Stimulated activated CD4-positive, alpha-beta T cell treated with anti-CD3 and anti-CD28 coated beads, Interleukin-15, amount 100 ng/mL, for 24 hours (primary cell): ENCODE measurements at regions not wholly inside any gene's neighbourhood (a gene's known extent, or its start where the extent isn't known, plus 50 kb on each side); places are given as distances from the start of the nearest gene placed in this dataset.
"Not testable (repeated sequence)": the region's sequence is repeated elsewhere in the genome, so short reads cannot be mapped to it uniquely, and the experiment has no call there.

ENCODE experiments used
- DNase-seq: peaks from one replicate; pipeline ENCODE4 v3.0.0-alpha.2; 2020

GRCh38 chr2:186306754-186307153 lies 179.3 kb upstream of the ZC3H15 start:
- no peak for DNase-seq

- no peak for DNase-seq
These were observed 178.2 kb upstream of the ZC3H15 start for GRCh38 chr2:186307871-186308270.

- DNase-seq = no peak
These were observed 177.7 kb upstream of the ZC3H15 start for GRCh38 chr2:186308347-186308746.

- no peak for DNase-seq
These were observed 176.2 kb upstream of the ZC3H15 start for GRCh38 chr2:186309901-186310300.

- no peak for DNase-seq
These were observed 167.0 kb upstream of the ZC3H15 start for GRCh38 chr2:186319105-186319504.

GRCh38 chr2:186325827-186326535 lies 160.1 kb upstream of the ZC3H15 start:
- DNase-seq = no peak

GRCh38 chr2:186327251-186327868 lies 158.7 kb upstream of the ZC3H15 start:
- no peak for DNase-seq

GRCh38 chr2:186328838-186329237 lies 157.2 kb upstream of the ZC3H15 start:
- DNase-seq = no peak

GRCh38 chr2:186330050-186330449 lies 156.0 kb upstream of the ZC3H15 start:
- no peak for DNase-seq

GRCh38 chr2:186339716-186340115 lies 146.3 kb upstream of the ZC3H15 start:
- no peak for DNase-seq

- DNase-seq = no peak
These were observed 144.0 kb upstream of the ZC3H15 start for GRCh38 chr2:186342029-186342428.

GRCh38 chr2:186345745-186346144 lies 140.3 kb upstream of the ZC3H15 start:
- DNase-seq = no peak

GRCh38 chr2:186346216-186346615 lies 139.8 kb upstream of the ZC3H15 start:
- DNase-seq = no peak

GRCh38 chr2:186347472-186347871 lies 138.6 kb upstream of the ZC3H15 start:
- DNase-seq = no peak

GRCh38 chr2:186348200-186348599 lies 137.9 kb upstream of the ZC3H15 start:
- no peak for DNase-seq

GRCh38 chr2:186349508-186349907 lies 136.6 kb upstream of the ZC3H15 start:
- DNase-seq = no peak

GRCh38 chr2:186354160-186354559 lies 131.9 kb upstream of the ZC3H15 start:
- DNase-seq = not testable (repeated sequence)

GRCh38 chr2:186365406-186365805 lies 120.7 kb upstream of the ZC3H15 start:
- DNase-seq = no peak

- DNase-seq = no peak
These were observed 107.0 kb upstream of the ZC3H15 start for GRCh38 chr2:186379052-186379451.

- no peak for DNase-seq
These were observed 105.3 kb upstream of the ZC3H15 start for GRCh38 chr2:186380805-186381204.

- DNase-seq = no peak
These were observed 104.5 kb upstream of the ZC3H15 start for GRCh38 chr2:186381573-186381972.

- DNase-seq = no peak
These were observed 103.1 kb upstream of the ZC3H15 start for GRCh38 chr2:186382932-186383331.

- no peak for DNase-seq
These were observed 101.8 kb upstream of the ZC3H15 start for GRCh38 chr2:186384226-186384625.

GRCh38 chr2:186385638-186386201 lies 100.3 kb upstream of the ZC3H15 start:
- not testable (repeated sequence) for DNase-seq
